ENCODE measurements at regions not wholly inside any gene's neighbourhood (a gene's known extent, or its start where the extent isn't known, plus 50 kb on each side); places are given as distances from the start of the nearest gene placed in this dataset.

DNA sequence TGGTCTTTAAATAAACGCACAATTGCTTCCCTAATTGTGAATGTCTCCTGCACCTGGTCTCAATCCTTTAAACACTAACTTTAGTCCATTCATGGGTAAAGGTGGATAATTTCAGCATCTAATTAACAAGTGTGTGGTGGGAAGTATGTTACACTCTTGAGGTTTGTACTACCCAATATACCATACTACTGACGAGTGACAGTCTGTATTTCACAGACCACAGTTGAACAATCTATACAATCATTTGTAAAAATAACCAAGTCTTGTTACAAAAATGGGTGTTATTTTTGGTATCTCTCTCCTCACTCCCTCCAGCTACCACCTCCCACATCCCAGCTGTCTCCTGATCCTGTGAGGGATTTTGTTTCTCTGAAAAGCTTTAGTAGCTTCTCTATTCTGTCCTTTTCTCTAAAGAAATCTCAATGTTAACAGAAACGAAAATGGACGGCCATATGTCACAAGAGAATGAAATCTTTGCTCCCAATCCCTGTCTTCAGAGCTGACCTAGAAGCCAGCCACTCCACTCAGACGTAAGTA is 62.3 kb upstream of the ZNF366 start:
- Histone ChIP-seq H3K4me1 (no peaks in the 10 kb centered on the region), H3K27me3 (no peaks in the 10 kb centered on the region), H3K36me3 (no peaks in the 10 kb centered on the region), H3K9me3 (no peaks in the 10 kb centered on the region), H3K27ac (no peak overlapping the region), H3K4me3 (no peak overlapping the region)
- no peak for TF ChIP-seq EP300 (IDR thresholded peaks at IDR 0.05)
- ATAC-seq: no peak
- 69 to 71% methylated on average over 4 to 5 of the region's 5 CpGs for WGBS, 2 donors (ENCODE audit: low coverage in 1 of 2)

DNA sequence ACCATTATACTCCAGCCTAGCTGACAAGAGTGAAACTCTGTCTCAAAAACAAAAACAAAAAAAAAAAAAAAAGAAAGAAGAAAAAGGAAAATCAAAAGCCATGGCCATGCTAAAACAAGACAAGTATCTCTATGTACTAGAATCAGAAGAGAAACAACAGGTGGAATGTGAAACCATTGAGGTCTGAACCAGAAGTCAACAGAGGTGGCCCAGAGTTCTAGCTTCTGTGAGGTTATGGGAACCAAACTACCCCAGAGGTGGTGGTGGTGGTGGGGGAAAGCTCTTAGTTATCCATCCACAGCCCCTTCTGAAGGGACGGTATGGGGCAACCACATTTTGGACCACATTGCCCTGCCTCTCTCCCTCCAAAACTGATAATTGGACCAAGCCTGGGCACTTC is 59.5 kb upstream of the ZNF366 start:
- H3K4me3 ChIP-seq: no peak overlapping the region
- no peaks in the 10 kb centered on the region for H3K4me1 ChIP-seq
- H3K27ac ChIP-seq: no peak overlapping the region
- no peaks in the 10 kb centered on the region for H3K9me3 ChIP-seq
- no peak for ATAC-seq
- H3K27me3 ChIP-seq: no peaks in the 10 kb centered on the region
- no peaks in the 10 kb centered on the region for H3K36me3 ChIP-seq
- 100% methylated on average over 1 of the region's 1 CpG for WGBS, 2 donors (ENCODE audit: low coverage in 1 of 2)
- TF ChIP-seq EP300 (IDR thresholded peaks at IDR 0.05) (no peak), POLR2AphosphoS5 (IDR thresholded peaks at IDR 0.05) (no peak), POLR2A (IDR thresholded peaks at IDR 0.05) (no peak)
- TF ChIP-seq, protein P1, sequence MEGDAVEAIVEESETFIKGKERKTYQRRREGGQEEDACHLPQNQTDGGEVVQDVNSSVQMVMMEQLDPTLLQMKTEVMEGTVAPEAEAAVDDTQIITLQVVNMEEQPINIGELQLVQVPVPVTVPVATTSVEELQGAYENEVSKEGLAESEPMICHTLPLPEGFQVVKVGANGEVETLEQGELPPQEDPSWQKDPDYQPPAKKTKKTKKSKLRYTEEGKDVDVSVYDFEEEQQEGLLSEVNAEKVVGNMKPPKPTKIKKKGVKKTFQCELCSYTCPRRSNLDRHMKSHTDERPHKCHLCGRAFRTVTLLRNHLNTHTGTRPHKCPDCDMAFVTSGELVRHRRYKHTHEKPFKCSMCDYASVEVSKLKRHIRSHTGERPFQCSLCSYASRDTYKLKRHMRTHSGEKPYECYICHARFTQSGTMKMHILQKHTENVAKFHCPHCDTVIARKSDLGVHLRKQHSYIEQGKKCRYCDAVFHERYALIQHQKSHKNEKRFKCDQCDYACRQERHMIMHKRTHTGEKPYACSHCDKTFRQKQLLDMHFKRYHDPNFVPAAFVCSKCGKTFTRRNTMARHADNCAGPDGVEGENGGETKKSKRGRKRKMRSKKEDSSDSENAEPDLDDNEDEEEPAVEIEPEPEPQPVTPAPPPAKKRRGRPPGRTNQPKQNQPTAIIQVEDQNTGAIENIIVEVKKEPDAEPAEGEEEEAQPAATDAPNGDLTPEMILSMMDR (IDR thresholded peaks at IDR 0.05): no peak

DNA sequence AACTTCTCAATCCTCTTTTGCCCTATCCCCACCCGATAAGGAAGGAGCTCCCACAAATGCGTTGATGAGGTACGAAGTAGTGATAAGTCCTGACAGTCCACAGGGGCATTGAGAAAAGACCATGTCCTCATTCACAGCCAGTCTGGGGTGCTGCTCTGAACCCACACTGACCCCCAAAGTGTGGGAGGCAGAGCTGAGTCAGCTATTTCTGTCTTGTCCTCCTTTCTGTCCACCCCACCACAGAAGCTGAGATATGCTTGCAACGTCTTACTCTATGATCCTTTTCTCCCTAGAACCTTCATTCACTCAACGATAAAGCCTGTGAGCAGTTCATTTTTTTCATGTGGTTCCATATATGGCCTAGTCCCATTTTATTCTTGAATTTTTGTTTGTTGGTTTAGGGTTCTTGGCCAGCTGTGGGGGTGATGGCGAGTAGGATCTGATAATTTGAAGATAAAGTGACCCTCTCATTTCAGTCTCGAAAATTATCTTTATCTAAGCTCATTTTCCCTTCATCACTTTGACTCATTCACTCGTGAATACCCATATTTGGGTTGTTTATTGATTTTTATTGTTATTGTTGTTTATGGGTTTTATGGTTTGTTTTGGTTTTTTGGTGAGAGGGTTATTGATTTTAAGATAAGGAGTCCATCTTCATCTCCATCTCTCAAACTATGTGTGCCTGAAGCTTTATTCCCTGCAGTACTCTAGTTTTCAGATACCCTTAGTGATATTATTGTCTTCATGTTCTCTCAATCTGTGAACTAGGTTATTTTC is 58.5 kb upstream of the ZNF366 start:
- 87 to 97% methylated on average over 6 to 8 of the region's 8 CpGs for WGBS, 2 donors (ENCODE audit: low coverage in 1 of 2)
- Histone ChIP-seq H3K36me3 (no peaks in the 10 kb centered on the region), H3K4me1 (no peaks in the 10 kb centered on the region), H3K27me3 (no peaks in the 10 kb centered on the region), H3K4me3 (no peak overlapping the region), H3K27ac (no peak overlapping the region), H3K9me3 (no peaks in the 10 kb centered on the region)
- no peak for ATAC-seq
- no peak for TF ChIP-seq EP300 (IDR thresholded peaks at IDR 0.05)
- TF ChIP-seq POLR2AphosphoS5 (IDR thresholded peaks at IDR 0.05): no peak
- TF ChIP-seq POLR2A (IDR thresholded peaks at IDR 0.05): no peak
- TF ChIP-seq, protein P1 (IDR thresholded peaks at IDR 0.05): no peak

DNA sequence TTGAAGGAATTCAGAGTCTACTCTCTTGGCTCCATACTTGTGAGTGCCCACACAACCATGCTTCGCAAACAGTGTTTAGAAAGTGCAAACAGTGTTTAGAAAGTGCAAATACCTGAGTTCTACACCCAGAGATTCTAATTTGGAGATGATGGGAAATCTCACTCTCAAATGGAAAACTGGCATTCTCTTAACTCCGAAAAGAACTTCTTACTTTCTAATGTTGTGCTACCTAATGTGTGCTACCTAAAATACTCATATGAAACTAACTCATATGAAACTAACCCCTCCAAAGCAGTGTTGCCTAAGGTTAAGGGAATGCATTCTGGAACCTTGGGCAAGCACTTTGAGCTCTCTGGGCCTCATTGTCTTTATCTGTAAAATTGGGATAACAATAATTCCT is 55.5 kb upstream of the ZNF366 start:
- TF ChIP-seq POLR2AphosphoS5 (IDR thresholded peaks at IDR 0.05) (no peak), EP300 (IDR thresholded peaks at IDR 0.05) (no peak), POLR2A (IDR thresholded peaks at IDR 0.05) (no peak)
- TF ChIP-seq, protein P1 (IDR thresholded peaks at IDR 0.05): no peak
- Histone ChIP-seq H3K36me3 (no peaks in the 10 kb centered on the region), H3K27me3 (no peaks in the 10 kb centered on the region), H3K4me1 (peaks cover 0 to 2% (median 0%) of the 10 kb centered on the region in 3 donors), H3K4me3 (no peak overlapping the region), H3K9me3 (no peaks in the 10 kb centered on the region), H3K27ac (no peak overlapping the region)
- ATAC-seq: no peak
- 90% methylated on average over 2 of the region's 2 CpGs for whole genome bisulfite sequencing, 2 donors (ENCODE audit: low coverage in 1 of 2)

DNA sequence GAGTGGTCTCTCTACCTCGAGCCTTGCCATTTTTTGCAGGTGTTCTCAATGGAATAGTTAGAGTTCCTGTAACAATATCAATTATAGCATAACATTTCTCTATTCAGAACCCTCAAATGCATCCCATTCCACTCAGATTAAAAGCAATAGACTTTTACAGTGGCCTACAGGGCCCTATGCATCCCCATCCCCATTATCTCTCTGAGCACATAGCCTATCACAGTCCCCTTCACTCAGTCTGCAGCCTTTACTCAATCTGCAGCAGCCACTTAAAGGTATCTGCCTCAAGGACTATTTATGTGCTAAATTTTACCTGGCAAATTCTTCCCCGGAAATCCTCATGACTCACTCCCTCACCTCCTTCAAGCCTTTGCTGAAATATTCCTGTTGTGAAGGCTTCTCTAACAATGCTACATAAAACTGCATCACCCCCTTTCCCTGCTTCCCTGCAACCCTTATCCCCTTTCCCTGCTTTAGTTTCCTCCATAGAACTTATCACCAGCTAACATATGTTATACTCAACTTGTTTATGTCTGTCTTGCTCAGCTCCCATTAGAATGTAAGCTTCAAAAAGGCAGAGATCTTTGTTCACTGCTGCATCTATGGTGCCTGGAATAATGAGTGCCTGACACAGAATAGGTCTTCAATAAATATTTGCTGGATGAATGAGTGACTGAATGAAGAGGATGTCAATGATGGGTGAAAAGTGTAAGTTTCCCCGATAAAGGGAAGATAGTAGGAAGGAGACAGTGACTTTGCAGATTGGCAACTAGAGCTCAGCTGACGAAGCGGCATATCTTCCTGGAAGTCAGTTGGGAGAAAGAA is 54.1 kb upstream of the ZNF366 start:
- no peaks in the 10 kb centered on the region for H3K36me3 ChIP-seq
- H3K27ac ChIP-seq: no peak overlapping the region
- no peak overlapping the region for H3K4me3 ChIP-seq
- H3K9me3 ChIP-seq: no peaks in the 10 kb centered on the region
- no peaks in the 10 kb centered on the region for H3K27me3 ChIP-seq
- TF ChIP-seq EP300 (IDR thresholded peaks at IDR 0.05) (no peak), POLR2AphosphoS5 (IDR thresholded peaks at IDR 0.05) (no peak), POLR2A (IDR thresholded peaks at IDR 0.05) (no peak)
- TF ChIP-seq, protein P1 (IDR thresholded peaks at IDR 0.05): no peak
- ATAC-seq: no peak
- H3K4me1 ChIP-seq: peaks cover 0 to 16% (median 4%) of the 10 kb centered on the region in 3 donors
- 77 to 85% methylated on average over 5 of the region's 5 CpGs for WGBS, 2 donors (ENCODE audit: low coverage in 1 of 2)

Data from gastroesophageal sphincter (tissue), 4 donors.